OCI-LY3 (cell line): ENCODE measurements at regions not wholly inside any gene's neighbourhood (a gene's known extent, or its start where the extent isn't known, plus 50 kb on each side); places are given as distances from the start of the nearest gene placed in this dataset.

Source experiments
- H2AFZ ChIP-seq: fragments of 200-600, 300-600 bp; shearing (Covaris generic); 2 replicates; pipeline ENCODE4 v1.6.0; 2014; ENCODE audit warnings: antibody characterized with exemption, low read depth, low read length
- H3K27ac ChIP-seq: fragments of 200-600, 300-600 bp; sonication (generic); 2 replicates; pipeline ENCODE4 v1.5.1; 2014; ENCODE audit warnings: mild to moderate bottlenecking, low read length, moderate library complexity, mixed read lengths
- H3K27me3 ChIP-seq: fragments of 200-600, 300-600 bp; sonication (generic); 2 replicates; pipeline ENCODE4 v1.6.1; 2014; ENCODE audit warnings: low read depth, low read length, mixed read lengths
- H3K36me3 ChIP-seq: fragments of 200-600, 300-600 bp; sonication (generic); replicated peaks from 2 replicates; pipeline ENCODE3; 2014; ENCODE audit warnings: low read depth, low read length, mixed read lengths
- H3K4me1 ChIP-seq: fragments of 300-600, 200-600 bp; sonication (generic); 2 replicates; pipeline ENCODE4 v1.6.1; 2014; ENCODE audit warnings: low read length, mixed read lengths
- H3K4me2 ChIP-seq: fragments of 200-600, 300-600 bp; sonication (generic); 2 replicates; pipeline ENCODE4 v1.6.1; 2014; ENCODE audit warnings: low read length, mixed read lengths
- H3K4me3 ChIP-seq: fragments of 300-600, 200-600 bp; sonication (generic); 2 replicates; pipeline ENCODE4 v1.5.1; 2014; ENCODE audit warnings: antibody characterized with exemption, mild to moderate bottlenecking, low read length, moderate library complexity
- H3K79me2 ChIP-seq: fragments of 300-600, 200-600 bp; shearing (Covaris generic); 2 replicates; pipeline ENCODE4 v1.6.1; 2014; ENCODE audit warnings: mild to moderate bottlenecking, low read length, mixed read lengths
- H3K9ac ChIP-seq: fragments of 300-600, 200-600 bp; shearing (Covaris generic); 2 replicates; pipeline ENCODE4 v1.6.0; 2014; ENCODE audit warnings: mild to moderate bottlenecking, low read length, moderate library complexity
- H3K9me3 ChIP-seq: fragments of 200-600, 300-600 bp; shearing (Covaris generic); 2 replicates; pipeline ENCODE4 v1.6.1; 2014; ENCODE audit warnings: low read length, mixed read lengths; ENCODE audit not compliant: insufficient read depth
- H4K20me1 ChIP-seq: fragments of 200-600, 300-600 bp; sonication (generic); 2 replicates; pipeline ENCODE4 v1.6.1; 2016; ENCODE audit warnings: low read length, mixed read lengths; ENCODE audit not compliant: insufficient read depth
- CTCF ChIP-seq: fragments of 200-600, 300-600 bp; sonication (generic); IDR thresholded peaks from 2 replicates; pipeline ENCODE4 v1.5.1; 2014; ENCODE audit warnings: antibody characterized with exemption, low read length, low read depth
- EZH2phosphoT487 ChIP-seq: fragments of 200-600 bp; shearing (Covaris generic); IDR thresholded peaks from 2 replicates; pipeline ENCODE4 v1.6.1; 2018; ENCODE audit warnings: antibody characterized with exemption, mixed run types, low read depth

DNA sequence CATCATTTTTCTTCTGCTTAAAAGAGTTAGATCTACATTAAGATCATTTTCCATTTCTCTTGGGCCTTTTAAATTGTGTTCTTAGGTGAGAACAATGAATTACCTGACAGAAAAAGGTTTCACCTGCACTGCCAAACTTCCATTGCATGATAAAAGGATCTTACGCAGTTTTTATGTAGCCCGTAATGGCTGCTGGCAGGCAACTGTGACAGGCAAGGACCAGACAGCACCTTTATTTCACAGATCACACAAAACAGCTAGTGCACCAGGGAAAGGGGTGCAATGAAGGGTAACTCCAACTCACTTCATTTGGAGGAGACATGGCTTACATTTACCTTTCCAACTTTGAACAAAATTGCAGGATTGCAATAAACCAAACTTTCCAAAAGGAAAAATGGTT is 159.8 kb downstream of the SLITRK1 start:
- Histone ChIP-seq H3K4me3 (no peak overlapping the region), H3K4me2 (no peak overlapping the region), H4K20me1 (no peaks in the 10 kb centered on the region), H3K9ac (no peak overlapping the region), H3K9me3 (no peaks in the 10 kb centered on the region), H3K79me2 (no peaks in the 10 kb centered on the region), H3K36me3 (no peaks in the 10 kb centered on the region), H2AFZ (no peak overlapping the region), H3K27ac (no peak overlapping the region), H3K4me1 (no peaks in the 10 kb centered on the region), H3K27me3 (no peaks in the 10 kb centered on the region)
- TF ChIP-seq EZH2phosphoT487 (no peak), CTCF (no peak)

DNA sequence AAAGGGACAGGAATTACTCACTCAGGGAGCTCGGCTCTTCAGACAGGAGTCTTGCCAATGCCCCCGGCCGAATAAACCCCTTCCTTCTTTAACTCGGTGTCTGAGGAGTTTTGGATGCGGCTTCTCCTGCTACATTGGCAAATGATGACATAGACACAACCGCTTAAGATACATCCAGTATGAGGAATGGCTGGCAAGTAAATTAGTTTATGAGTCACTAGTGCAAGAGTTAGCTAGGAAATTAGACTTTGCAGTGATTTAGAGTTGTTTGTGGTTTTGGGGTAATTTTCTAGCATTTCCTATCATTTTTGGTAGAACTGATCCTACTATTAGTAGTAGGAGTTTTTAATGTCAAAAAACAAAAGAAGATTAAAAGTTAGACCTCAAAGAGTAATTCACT is 166.2 kb downstream of the SLITRK1 start:
- no peak for TF ChIP-seq EZH2phosphoT487
- no peak for TF ChIP-seq CTCF
- H3K27ac ChIP-seq: no peak overlapping the region

GRCh38 chr13:83714236-83714635 is 168.0 kb downstream of the SLITRK1 start:
- TF ChIP-seq CTCF: no peak
- no peak for TF ChIP-seq EZH2phosphoT487
- Histone ChIP-seq H3K27me3 (no peaks in the 10 kb centered on the region), H3K4me2 (no peak overlapping the region), H3K9ac (no peak overlapping the region), H2AFZ (no peak overlapping the region), H3K27ac (no peak overlapping the region), H3K79me2 (no peaks in the 10 kb centered on the region), H3K36me3 (no peaks in the 10 kb centered on the region), H3K4me1 (peaks cover 7% of the 10 kb centered on the region), H3K4me3 (no peak overlapping the region), H4K20me1 (no peaks in the 10 kb centered on the region), H3K9me3 (no peaks in the 10 kb centered on the region)

More for the DNA sequence above, 166.2 kb downstream of the SLITRK1 start:
- Histone ChIP-seq H3K27me3 (no peaks in the 10 kb centered on the region), H3K4me3 (no peak overlapping the region), H3K4me1 (no peaks in the 10 kb centered on the region), H3K4me2 (no peak overlapping the region), H3K9me3 (no peaks in the 10 kb centered on the region), H3K79me2 (no peaks in the 10 kb centered on the region), H3K36me3 (no peaks in the 10 kb centered on the region), H3K9ac (no peak overlapping the region), H2AFZ (no peak overlapping the region), H4K20me1 (no peaks in the 10 kb centered on the region)

DNA sequence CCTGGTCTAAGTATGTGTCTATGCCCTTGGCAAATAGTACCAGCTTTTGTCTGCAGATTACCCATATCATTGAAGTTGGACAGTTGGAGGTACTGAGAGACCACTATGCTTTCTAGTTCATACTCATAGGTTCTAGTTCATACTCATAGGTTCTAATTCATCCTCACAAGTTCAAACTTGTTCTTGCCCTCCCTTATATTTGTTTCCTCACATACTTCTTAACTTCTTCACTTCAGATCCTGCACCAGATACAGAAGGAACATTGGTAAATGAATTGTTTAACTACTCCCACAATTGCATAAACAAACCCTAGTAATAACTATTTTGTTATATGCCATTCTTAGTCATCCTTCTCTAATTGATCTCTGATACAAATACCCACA is 172.2 kb downstream of the SLITRK1 start:
- TF ChIP-seq EZH2phosphoT487: no peak
- no peak for TF ChIP-seq CTCF
- no peak overlapping the region for H3K4me3 ChIP-seq
- H3K9ac ChIP-seq: no peak overlapping the region
- H3K27me3 ChIP-seq: no peaks in the 10 kb centered on the region
- H2AFZ ChIP-seq: no peak overlapping the region
- no peaks in the 10 kb centered on the region for H3K36me3 ChIP-seq
- H3K4me2 ChIP-seq: no peak overlapping the region
- no peaks in the 10 kb centered on the region for H3K9me3 ChIP-seq
- no peak overlapping the region for H3K27ac ChIP-seq
- H3K79me2 ChIP-seq: no peaks in the 10 kb centered on the region
- H3K4me1 ChIP-seq: peaks cover 8% of the 10 kb centered on the region
- H4K20me1 ChIP-seq: no peaks in the 10 kb centered on the region
